Psoas muscle (tissue), 7 donors: ENCODE measurements at regions not wholly inside any gene's neighbourhood (a gene's known extent, or its start where the extent isn't known, plus 50 kb on each side); places are given as distances from the start of the nearest gene placed in this dataset.

ENCODE experiments used
- ATAC-seq, 4 donors: fragments of 200-7000 bp; cut with Tn5 transposase; one replicate each; pipeline ENCODE4 v1.9.1; 2020; ENCODE audit warnings: moderate library complexity in 3 of 4, mild to moderate bottlenecking in 2 of 4
- DNase-seq, 2 donors: peaks; one replicate each; pipeline ENCODE4 v3.0.0-alpha.2; 2020
- H3K27ac ChIP-seq: fragments of 200-600 bp; one replicate; pipeline ENCODE4 v1.8.0; 2022
- H3K27me3 ChIP-seq, 3 donors: fragments of 200-600 bp in 1 of 3; one replicate each; pipeline versions ENCODE4 v1.6.1 to v1.8.0; 2013 to 2022; ENCODE audit warnings: low read length in 2 of 3, mild to moderate bottlenecking in 2 of 3, moderate library complexity in 1 of 3; ENCODE audit not compliant: insufficient read depth in 3 of 3
- H3K36me3 ChIP-seq, 2 donors: fragments of 200-600 bp in 1 of 2; one replicate each; pipeline versions ENCODE4 v1.6.1 to v1.8.0; 2013 to 2022; ENCODE audit warnings: low read depth in 1 of 2, mild to moderate bottlenecking in 1 of 2, moderate library complexity in 1 of 2; ENCODE audit not compliant: insufficient read depth in 1 of 2
- H3K4me1 ChIP-seq: fragments of 200-600 bp; one replicate; pipeline ENCODE4 v1.8.0; 2022
- H3K4me3 ChIP-seq: fragments of 200-600 bp; one replicate; pipeline ENCODE4 v1.8.0; 2022; ENCODE audit warnings: mild to moderate bottlenecking
- H3K9me3 ChIP-seq: fragments of 200-600 bp; one replicate; pipeline ENCODE4 v1.8.0; 2022
- CTCF ChIP-seq: fragments of 200-600 bp; IDR thresholded peaks from one replicate; pipeline ENCODE4 v1.8.0; 2022; ENCODE audit warnings: antibody characterized with exemption
- WGBS, 3 donors: extraction: QIAGEN DNeasy Blood & Tissue Kit; methylation state at CpG; one replicate each; pipeline versions ENCODE4 v1.1.6 to v1.1.7; 2013; 5-methylcytosine and 5-hydroxymethylcytosine counted together
- intact Hi-C, 2 donors: fragments of 100-400 bp; cut with DNase I; formaldehyde crosslinking; loops; one replicate each; pipeline versions ENCODE4 v1.11.0 to v1.14.2; 2022
- donor health status: healthy with polysubstance abuse.
- donor health status: DM: no; HTN: no; CAD: no; lungs with moderate emphysema.
- donor health status: Bipolar disorder and iron deficiency.
- donor health status: healthy.
- donor health status: DM: yes; HTN: yes; CAD: no.
- donor health status: DM: no; HTN: no; CAD: no.
- donor health status: DM: yes; HTN: yes; CAD: no.

DNA sequence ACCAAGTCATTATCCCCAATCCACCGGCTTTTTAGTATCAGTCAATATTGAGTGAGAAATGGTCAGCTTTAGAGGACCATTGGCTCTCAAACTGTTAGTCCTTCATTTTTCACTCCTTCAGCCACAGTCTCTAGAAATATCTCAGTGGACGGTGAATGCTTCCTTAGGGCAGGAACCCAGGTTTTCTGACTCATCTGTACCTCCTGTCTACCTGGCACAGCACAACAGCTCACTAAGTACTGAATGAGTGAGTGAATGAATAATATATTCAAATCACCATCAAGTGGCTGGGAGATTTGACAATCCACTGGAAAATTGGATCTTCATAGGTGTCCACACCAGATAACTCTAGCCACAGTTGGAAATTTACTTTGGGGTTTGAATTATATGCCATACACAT is 609.5 kb upstream of the CLINT1 start:
- ATAC-seq (no peak), DNase-seq (no peak)
- TF ChIP-seq CTCF = no peak
- H3K4me3 ChIP-seq = no peak overlapping the region
- H3K27me3 ChIP-seq = no peaks in the 10 kb centered on the region
- H3K27ac ChIP-seq = no peak overlapping the region
- 71 to 83% (median 76%) methylated on average over 2 of the region's 2 CpGs for WGBS, 3 donors
- H3K4me1 ChIP-seq = no peaks in the 10 kb centered on the region
- intact Hi-C loops = no loop called here
- no peaks in the 10 kb centered on the region for H3K9me3 ChIP-seq
- no peaks in the 10 kb centered on the region for H3K36me3 ChIP-seq

DNA sequence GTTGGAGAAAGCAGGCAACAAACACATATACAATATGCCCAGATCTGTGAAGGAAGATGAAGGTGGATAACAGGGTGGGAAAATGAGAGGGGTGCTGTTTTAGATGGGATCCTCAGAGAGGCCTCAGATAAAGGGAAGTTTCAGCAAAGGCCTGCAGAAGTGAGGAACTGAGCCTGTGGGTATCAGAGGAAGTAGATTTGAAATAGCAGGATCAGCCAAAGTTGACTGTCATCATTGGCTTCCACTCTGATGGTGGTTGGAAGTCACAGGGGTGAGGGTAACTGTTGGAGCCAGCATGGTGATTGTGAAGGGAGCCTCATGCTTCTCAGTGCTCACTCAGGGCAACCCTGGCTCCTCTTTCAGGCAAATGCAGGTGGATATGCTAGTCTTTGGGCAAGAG is 607.2 kb upstream of the CLINT1 start:
- DNase-seq = no peak
- intact Hi-C loops = no loop called here
- no peak for TF ChIP-seq CTCF
- no peak overlapping the region for H3K27ac ChIP-seq
- H3K36me3 ChIP-seq = no peaks in the 10 kb centered on the region
- H3K9me3 ChIP-seq = no peaks in the 10 kb centered on the region
- H3K4me3 ChIP-seq = no peak overlapping the region
- ATAC-seq = no peak
- H3K4me1 ChIP-seq = no peaks in the 10 kb centered on the region
- H3K27me3 ChIP-seq = no peaks in the 10 kb centered on the region

DNA sequence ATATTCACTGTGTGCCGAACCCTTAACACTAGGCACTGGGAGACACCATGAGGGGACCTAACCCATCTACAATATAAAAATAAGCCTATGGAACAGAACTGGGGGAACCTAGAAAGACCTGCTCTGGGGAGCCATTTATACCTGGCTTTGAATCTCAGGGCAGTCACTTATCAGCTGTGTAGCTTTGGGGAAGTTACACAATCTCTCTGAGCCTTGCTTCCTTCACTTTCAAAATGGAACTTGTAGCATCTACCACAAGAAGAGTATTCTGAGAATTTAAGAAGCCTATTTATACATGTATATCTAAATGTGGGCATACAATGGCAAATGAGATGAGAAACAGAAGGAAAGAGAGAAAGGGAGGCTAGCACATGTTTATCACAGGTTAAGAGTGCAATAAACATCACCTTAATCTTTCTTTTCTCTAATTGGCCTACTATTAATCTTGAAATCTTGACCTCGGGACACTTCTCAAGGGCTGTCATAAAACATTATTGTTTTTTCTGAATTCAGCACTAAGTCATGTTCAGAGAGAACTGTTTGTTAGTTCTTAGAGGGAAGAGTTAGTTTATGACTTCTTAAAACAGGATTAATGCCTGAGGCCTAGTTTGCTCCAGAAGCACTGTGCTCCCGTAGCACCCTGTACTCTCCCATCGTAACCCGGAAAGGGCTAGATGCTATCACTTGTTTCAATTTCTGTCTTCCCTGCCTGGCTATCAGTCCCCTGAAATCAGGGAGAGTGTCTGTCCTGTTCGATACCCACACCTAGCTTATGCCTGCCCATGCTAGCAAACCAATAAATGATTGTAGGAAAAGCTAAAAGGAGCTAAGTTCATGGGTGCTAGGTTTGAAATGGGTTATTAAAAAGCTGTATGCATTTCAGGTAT is 606.4 kb upstream of the CLINT1 start:
- no peak for ATAC-seq
- Histone ChIP-seq H3K9me3 (no peaks in the 10 kb centered on the region), H3K27ac (no peak overlapping the region), H3K4me1 (no peaks in the 10 kb centered on the region), H3K4me3 (no peak overlapping the region), H3K36me3 (no peaks in the 10 kb centered on the region), H3K27me3 (no peaks in the 10 kb centered on the region)
- 92 to 97% (median 94%) methylated on average over 6 of the region's 6 CpGs for WGBS, 3 donors
- no peak for TF ChIP-seq CTCF
- no peak for DNase-seq
- intact Hi-C loops = no loop called here

DNA sequence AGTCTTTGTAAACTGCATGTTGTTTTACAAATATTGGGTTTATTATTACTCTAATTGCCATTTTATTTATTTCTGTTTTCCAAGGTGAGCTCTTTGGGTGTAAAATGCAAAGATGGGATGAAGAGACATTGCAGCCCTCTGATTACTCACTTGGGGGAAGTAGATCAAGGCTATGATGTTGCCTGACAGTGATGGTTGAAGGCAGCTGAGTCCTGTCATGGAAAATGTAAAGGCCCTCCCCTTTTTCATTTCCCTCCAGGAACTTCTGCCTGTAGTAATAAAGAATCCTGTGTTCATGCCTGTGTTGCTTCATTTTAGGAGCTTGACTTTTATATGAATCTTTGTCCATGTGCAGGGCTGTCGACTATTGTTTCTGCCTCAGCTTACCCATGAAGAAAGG is 605.4 kb upstream of the CLINT1 start:
- no peak for ATAC-seq
- H3K4me3 ChIP-seq = no peak overlapping the region
- TF ChIP-seq CTCF = no peak
- H3K36me3 ChIP-seq = no peaks in the 10 kb centered on the region
- no peak overlapping the region for H3K27ac ChIP-seq
- H3K9me3 ChIP-seq = no peaks in the 10 kb centered on the region
- WGBS, 3 donors = 33 to 52% (median 41%) methylated on average over 1 of the region's 1 CpG
- DNase-seq = no peak
- intact Hi-C loops = no loop called here
- H3K27me3 ChIP-seq = no peaks in the 10 kb centered on the region
- H3K4me1 ChIP-seq = no peaks in the 10 kb centered on the region

DNA sequence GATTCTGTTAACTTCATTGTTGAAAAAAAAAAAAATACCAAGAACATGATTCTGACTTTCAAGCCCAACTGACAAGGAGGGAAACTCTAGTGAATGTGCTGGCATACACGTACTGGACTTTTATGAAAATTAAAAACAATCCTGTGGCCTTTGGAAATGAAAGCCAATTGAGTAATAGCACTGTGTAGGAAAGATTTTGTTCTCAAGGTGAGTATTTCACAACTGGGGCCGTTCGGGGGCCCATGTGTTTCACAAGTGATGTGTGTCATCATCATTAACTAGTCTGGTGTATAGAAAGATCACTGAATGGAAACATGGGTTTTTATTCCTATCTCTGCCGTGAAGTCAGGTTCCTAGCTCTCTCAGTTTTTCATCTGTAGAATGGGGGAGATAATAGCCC is 605.0 kb upstream of the CLINT1 start:
- no peaks in the 10 kb centered on the region for H3K9me3 ChIP-seq
- no peak overlapping the region for H3K4me3 ChIP-seq
- intact Hi-C loops = no loop called here
- no peaks in the 10 kb centered on the region for H3K4me1 ChIP-seq
- WGBS, 3 donors = 57 to 73% (median 60%) methylated on average over 4 of the region's 4 CpGs
- no peaks in the 10 kb centered on the region for H3K36me3 ChIP-seq
- TF ChIP-seq CTCF = no peak
- ATAC-seq = peak in 3 of 4 donors; percentile 57 to 73 (median 63)
- DNase-seq = peak; percentile 55 to 78
- no peak overlapping the region for H3K27ac ChIP-seq
- no peaks in the 10 kb centered on the region for H3K27me3 ChIP-seq
